HEK293 (cell line): ENCODE measurements at regions not wholly inside any gene's neighbourhood (a gene's known extent, or its start where the extent isn't known, plus 50 kb on each side); places are given as distances from the start of the nearest gene placed in this dataset.
"Not testable (repeated sequence)": the region's sequence is repeated elsewhere in the genome, so short reads cannot be mapped to it uniquely, and the experiment has no call there.

Experiments
- CTCF ChIA-PET: fragments of 350-600 bp; formaldehyde crosslinking; extraction: SDS; loops from one replicate; lab custom pipeline; 2021; ENCODE audit warnings: antibody characterized with exemption; lab: Yijun Ruan, JAX
- POLR2A ChIA-PET: fragments of 300-600 bp; formaldehyde crosslinking; extraction: SDS; loops from one replicate; lab custom pipeline; 2020; ENCODE audit warnings: antibody characterized with exemption, inconsistent platforms; lab: Yijun Ruan, JAX
- H3K27ac ChIP-seq: fragments of 200-500 bp; sonication (Bioruptor generic); 2 replicates; pipeline ENCODE4 v1.5.1; 2014; ENCODE audit warnings: low read depth, low read length, control low read depth, inconsistent platforms; ENCODE audit errors: extremely low read depth
- H3K36me3 ChIP-seq, 2 experiments: fragments of 200-500 bp in 1 of 2; sonication (Bioruptor generic) in 1 of 2; 1 replicate in 1 of 2; 2 replicates in 1 of 2; pipeline ENCODE4 v1.5.1; 2014 to 2017; ENCODE audit warnings: inconsistent platforms in 2 of 2, low read length in 2 of 2; ENCODE audit not compliant: control insufficient read depth in 2 of 2, insufficient read depth in 1 of 2
- H3K4me1 ChIP-seq: fragments of 200-500 bp; sonication (Bioruptor generic); 2 replicates; pipeline ENCODE4 v1.5.1; 2014; ENCODE audit warnings: mild to moderate bottlenecking, low read length, inconsistent platforms; ENCODE audit not compliant: control insufficient read depth, insufficient read depth
- H3K4me3 ChIP-seq: 2 replicates; pipeline ENCODE4 v1.5.1; 2011; ENCODE audit warnings: low read depth, mild to moderate bottlenecking, control low read depth, low read length, moderate library complexity
- H3K9me3 ChIP-seq: fragments of 200-500 bp; sonication (Bioruptor generic); 2 replicates; pipeline ENCODE4 v1.5.1; 2014; ENCODE audit warnings: low read depth, low read length, inconsistent platforms; ENCODE audit not compliant: control insufficient read depth, insufficient read depth
- GLI4 ChIP-seq: fragments of 450-650 bp; formaldehyde crosslinking; IDR thresholded peaks from 2 replicates; pipeline ENCODE4 v1.5.1; 2016; ENCODE audit warnings: missing biosample characterization, missing genetic modification characterization
- WT1 ChIP-seq: fragments of 450-650 bp; formaldehyde crosslinking; IDR thresholded peaks from 2 replicates; pipeline ENCODE4 v1.5.1; 2016; ENCODE audit warnings: missing biosample characterization, missing genetic modification characterization
- YY2 ChIP-seq: fragments of 450-650 bp; formaldehyde crosslinking; IDR thresholded peaks from 2 replicates; pipeline ENCODE4 v1.5.1; 2016; ENCODE audit warnings: missing biosample characterization, missing genetic modification characterization
- ZFHX2 ChIP-seq: fragments of 450-650 bp; formaldehyde crosslinking; conservative IDR thresholded peaks from 2 replicates; pipeline ENCODE4 v1.5.1; 2016; ENCODE audit warnings: missing biosample characterization, missing genetic modification characterization
- ZFP37 ChIP-seq: fragments of 450-650 bp; formaldehyde crosslinking; IDR thresholded peaks from 2 replicates; pipeline ENCODE4 v1.5.1; 2016; ENCODE audit warnings: missing biosample characterization, missing genetic modification characterization
- ZNF138 ChIP-seq: fragments of 450-650 bp; formaldehyde crosslinking; IDR thresholded peaks from 2 replicates; pipeline ENCODE4 v1.5.1; 2016; ENCODE audit warnings: missing biosample characterization, missing genetic modification characterization, borderline replicate concordance
- ZNF174 ChIP-seq: fragments of 450-650 bp; formaldehyde crosslinking; IDR thresholded peaks from 2 replicates; pipeline ENCODE4 v1.5.0; 2017; ENCODE audit warnings: missing biosample characterization, mild to moderate bottlenecking, missing genetic modification characterization
- ZNF274 ChIP-seq, 2 experiments: fragments of 200-500 bp in 1 of 2; fragments of 450-650 bp in 1 of 2; sonication (Bioruptor generic) in 1 of 2; formaldehyde crosslinking in 1 of 2; IDR thresholded peaks; 2 replicates each; pipeline versions ENCODE4 v1.5.1 to v1.6.1; 2014 to 2016; ENCODE audit warnings: borderline replicate concordance in 1 of 2, inconsistent platforms in 1 of 2, low read length in 1 of 2, missing biosample characterization in 1 of 2, missing genetic modification characterization in 1 of 2
- ZNF549 ChIP-seq: fragments of 450-650 bp; IDR thresholded peaks from 2 replicates; pipeline ENCODE4 v1.5.1; 2018; ENCODE audit warnings: missing biosample characterization, missing genetic modification characterization, mild to moderate bottlenecking, inconsistent platforms, moderate library complexity
- ZNF596 ChIP-seq: fragments of 450-650 bp; IDR thresholded peaks from 2 replicates; pipeline ENCODE4 v1.5.0; 2018; ENCODE audit warnings: missing biosample characterization, mild to moderate bottlenecking, missing genetic modification characterization, moderate library complexity
- ZNF600 ChIP-seq: fragments of 450-650 bp; formaldehyde crosslinking; IDR thresholded peaks from 2 replicates; pipeline ENCODE4 v1.5.1; 2016; ENCODE audit warnings: missing biosample characterization, missing genetic modification characterization
- ZNF677 ChIP-seq: fragments of 450-650 bp; IDR thresholded peaks from 2 replicates; pipeline ENCODE4 v1.5.0; 2018; ENCODE audit warnings: missing biosample characterization, mild to moderate bottlenecking, missing genetic modification characterization, moderate library complexity
- TF ChIP-seq, protein P1 (sequence below): fragments of 450-650 bp; formaldehyde crosslinking; IDR thresholded peaks from 2 replicates; pipeline ENCODE4 v1.5.1; 2017; ENCODE audit warnings: missing biosample characterization, missing genetic modification characterization
- TF ChIP-seq, protein P2 (sequence below): fragments of 450-650 bp; IDR thresholded peaks from 2 replicates; pipeline ENCODE4 v1.5.1; 2018; ENCODE audit warnings: missing biosample characterization, missing genetic modification characterization
- TF ChIP-seq, protein P3 (sequence below): fragments of 450-650 bp; formaldehyde crosslinking; IDR thresholded peaks from 2 replicates; pipeline ENCODE4 v1.5.1; 2016; ENCODE audit warnings: missing biosample characterization, missing genetic modification characterization
- TF ChIP-seq, protein P4 (sequence below): fragments of 450-650 bp; formaldehyde crosslinking; IDR thresholded peaks from 2 replicates; pipeline ENCODE4 v1.5.1; 2016; ENCODE audit warnings: missing biosample characterization, missing genetic modification characterization, borderline replicate concordance
- TF ChIP-seq, protein P5 (sequence below): fragments of 450-650 bp; formaldehyde crosslinking; IDR thresholded peaks from 2 replicates; pipeline ENCODE4 v1.5.1; 2016; ENCODE audit warnings: missing biosample characterization, missing genetic modification characterization, low read depth
- TF ChIP-seq, protein P6 (sequence below): fragments of 450-650 bp; formaldehyde crosslinking; IDR thresholded peaks from 2 replicates; pipeline ENCODE4; 2016; ENCODE audit warnings: missing biosample characterization, missing genetic modification characterization
- TF ChIP-seq, protein P7 (sequence below): fragments of 450-650 bp; formaldehyde crosslinking; IDR thresholded peaks from 2 replicates; pipeline ENCODE4 v1.5.1; 2016; ENCODE audit warnings: missing biosample characterization, missing genetic modification characterization

DNA sequence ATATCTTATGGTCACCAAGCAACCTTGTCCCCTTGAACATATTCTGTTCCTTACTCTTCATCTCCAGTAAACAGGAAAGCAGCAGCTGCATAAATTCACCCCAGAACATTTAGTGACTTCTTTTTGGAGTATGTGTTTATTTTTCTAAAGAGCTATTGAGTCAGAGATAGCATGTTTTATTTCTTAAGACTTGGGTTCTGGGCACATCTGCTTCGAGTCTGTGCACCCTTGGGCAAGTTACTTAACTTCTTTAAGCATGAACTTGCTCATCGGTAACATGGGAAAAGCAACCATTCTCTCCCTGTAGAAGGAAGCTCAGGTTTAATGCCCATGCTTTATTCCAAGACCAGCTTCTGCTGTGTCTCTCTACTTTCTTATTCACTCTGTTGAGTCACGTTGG is 309.3 kb upstream of the MEX3C start:
- CTCF ChIA-PET, result interaction anchor here (0.5 kb wide), 1 partner anchor 295 kb away, joined by 5 read pairs; no protein-coding TSS in a partner anchor
- no peaks in the 10 kb centered on the region for H3K9me3 ChIP-seq
- H3K27ac ChIP-seq, result no peak overlapping the region
- H3K4me1 ChIP-seq, result no peaks in the 10 kb centered on the region
- no peak overlapping the region for H3K4me3 ChIP-seq
- POLR2A ChIA-PET, result no interaction called here
- TF ChIP-seq ZNF174 (no peak), YY2 (tag by site-specific recombination) (no peak), GLI4 (tag by site-specific recombination) (no peak), ZNF274 (IDR thresholded peaks at IDR 0.05; ENCODE audit: low read length) (no peak), ZNF274 (tag by site-specific recombination; IDR thresholded peaks at IDR 0.05; ENCODE audit: borderline replicate concordance) (no peak), ZFHX2 (tag by site-specific recombination) (no peak), ZNF549 (no peak), WT1 (no peak), ZFP37 (tag by site-specific recombination) (no peak), ZNF600 (no peak), ZNF138 (no peak), ZNF596 (tag by site-specific recombination) (no peak), ZNF677 (tag by site-specific recombination) (no peak)
- TF ChIP-seq, protein P1, sequence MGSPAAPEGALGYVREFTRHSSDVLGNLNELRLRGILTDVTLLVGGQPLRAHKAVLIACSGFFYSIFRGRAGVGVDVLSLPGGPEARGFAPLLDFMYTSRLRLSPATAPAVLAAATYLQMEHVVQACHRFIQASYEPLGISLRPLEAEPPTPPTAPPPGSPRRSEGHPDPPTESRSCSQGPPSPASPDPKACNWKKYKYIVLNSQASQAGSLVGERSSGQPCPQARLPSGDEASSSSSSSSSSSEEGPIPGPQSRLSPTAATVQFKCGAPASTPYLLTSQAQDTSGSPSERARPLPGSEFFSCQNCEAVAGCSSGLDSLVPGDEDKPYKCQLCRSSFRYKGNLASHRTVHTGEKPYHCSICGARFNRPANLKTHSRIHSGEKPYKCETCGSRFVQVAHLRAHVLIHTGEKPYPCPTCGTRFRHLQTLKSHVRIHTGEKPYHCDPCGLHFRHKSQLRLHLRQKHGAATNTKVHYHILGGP (tag by site-specific recombination), result no peak
- TF ChIP-seq, protein P2, sequence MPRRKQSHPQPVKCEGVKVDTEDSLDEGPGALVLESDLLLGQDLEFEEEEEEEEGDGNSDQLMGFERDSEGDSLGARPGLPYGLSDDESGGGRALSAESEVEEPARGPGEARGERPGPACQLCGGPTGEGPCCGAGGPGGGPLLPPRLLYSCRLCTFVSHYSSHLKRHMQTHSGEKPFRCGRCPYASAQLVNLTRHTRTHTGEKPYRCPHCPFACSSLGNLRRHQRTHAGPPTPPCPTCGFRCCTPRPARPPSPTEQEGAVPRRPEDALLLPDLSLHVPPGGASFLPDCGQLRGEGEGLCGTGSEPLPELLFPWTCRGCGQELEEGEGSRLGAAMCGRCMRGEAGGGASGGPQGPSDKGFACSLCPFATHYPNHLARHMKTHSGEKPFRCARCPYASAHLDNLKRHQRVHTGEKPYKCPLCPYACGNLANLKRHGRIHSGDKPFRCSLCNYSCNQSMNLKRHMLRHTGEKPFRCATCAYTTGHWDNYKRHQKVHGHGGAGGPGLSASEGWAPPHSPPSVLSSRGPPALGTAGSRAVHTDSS (tag by site-specific recombination), result no peak
- TF ChIP-seq, protein P3, sequence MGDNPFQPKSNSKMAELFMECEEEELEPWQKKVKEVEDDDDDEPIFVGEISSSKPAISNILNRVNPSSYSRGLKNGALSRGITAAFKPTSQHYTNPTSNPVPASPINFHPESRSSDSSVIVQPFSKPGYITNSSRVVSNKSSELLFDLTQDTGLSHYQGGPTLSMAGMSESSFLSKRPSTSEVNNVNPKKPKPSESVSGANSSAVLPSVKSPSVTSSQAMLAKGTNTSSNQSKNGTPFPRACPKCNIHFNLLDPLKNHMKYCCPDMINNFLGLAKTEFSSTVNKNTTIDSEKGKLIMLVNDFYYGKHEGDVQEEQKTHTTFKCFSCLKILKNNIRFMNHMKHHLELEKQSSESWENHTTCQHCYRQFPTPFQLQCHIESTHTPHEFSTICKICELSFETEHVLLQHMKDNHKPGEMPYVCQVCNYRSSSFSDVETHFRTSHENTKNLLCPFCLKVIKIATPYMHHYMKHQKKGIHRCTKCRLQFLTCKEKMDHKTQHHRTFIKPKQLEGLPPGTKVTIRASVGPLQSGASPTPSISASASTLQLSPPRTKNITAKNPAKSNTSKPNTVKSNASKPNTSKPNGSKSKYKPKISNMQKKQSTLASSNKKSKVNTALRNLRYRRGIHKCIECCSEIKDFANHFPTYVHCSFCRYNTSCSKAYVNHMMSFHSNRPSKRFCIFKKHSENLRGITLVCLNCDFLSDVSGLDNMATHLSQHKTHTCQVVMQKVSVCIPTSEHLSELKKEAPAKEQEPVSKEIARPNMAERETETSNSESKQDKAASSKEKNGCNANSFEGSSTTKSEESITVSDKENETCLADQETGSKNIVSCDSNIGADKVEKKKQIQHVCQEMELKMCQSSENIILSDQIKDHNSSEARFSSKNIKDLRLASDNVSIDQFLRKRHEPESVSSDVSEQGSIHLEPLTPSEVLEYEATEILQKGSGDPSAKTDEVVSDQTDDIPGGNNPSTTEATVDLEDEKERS (tag by site-specific recombination), result no peak
- TF ChIP-seq, protein P4, sequence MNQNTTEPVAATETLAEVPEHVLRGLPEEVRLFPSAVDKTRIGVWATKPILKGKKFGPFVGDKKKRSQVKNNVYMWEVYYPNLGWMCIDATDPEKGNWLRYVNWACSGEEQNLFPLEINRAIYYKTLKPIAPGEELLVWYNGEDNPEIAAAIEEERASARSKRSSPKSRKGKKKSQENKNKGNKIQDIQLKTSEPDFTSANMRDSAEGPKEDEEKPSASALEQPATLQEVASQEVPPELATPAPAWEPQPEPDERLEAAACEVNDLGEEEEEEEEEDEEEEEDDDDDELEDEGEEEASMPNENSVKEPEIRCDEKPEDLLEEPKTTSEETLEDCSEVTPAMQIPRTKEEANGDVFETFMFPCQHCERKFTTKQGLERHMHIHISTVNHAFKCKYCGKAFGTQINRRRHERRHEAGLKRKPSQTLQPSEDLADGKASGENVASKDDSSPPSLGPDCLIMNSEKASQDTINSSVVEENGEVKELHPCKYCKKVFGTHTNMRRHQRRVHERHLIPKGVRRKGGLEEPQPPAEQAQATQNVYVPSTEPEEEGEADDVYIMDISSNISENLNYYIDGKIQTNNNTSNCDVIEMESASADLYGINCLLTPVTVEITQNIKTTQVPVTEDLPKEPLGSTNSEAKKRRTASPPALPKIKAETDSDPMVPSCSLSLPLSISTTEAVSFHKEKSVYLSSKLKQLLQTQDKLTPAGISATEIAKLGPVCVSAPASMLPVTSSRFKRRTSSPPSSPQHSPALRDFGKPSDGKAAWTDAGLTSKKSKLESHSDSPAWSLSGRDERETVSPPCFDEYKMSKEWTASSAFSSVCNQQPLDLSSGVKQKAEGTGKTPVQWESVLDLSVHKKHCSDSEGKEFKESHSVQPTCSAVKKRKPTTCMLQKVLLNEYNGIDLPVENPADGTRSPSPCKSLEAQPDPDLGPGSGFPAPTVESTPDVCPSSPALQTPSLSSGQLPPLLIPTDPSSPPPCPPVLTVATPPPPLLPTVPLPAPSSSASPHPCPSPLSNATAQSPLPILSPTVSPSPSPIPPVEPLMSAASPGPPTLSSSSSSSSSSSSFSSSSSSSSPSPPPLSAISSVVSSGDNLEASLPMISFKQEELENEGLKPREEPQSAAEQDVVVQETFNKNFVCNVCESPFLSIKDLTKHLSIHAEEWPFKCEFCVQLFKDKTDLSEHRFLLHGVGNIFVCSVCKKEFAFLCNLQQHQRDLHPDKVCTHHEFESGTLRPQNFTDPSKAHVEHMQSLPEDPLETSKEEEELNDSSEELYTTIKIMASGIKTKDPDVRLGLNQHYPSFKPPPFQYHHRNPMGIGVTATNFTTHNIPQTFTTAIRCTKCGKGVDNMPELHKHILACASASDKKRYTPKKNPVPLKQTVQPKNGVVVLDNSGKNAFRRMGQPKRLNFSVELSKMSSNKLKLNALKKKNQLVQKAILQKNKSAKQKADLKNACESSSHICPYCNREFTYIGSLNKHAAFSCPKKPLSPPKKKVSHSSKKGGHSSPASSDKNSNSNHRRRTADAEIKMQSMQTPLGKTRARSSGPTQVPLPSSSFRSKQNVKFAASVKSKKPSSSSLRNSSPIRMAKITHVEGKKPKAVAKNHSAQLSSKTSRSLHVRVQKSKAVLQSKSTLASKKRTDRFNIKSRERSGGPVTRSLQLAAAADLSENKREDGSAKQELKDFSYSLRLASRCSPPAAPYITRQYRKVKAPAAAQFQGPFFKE (tag by site-specific recombination), result no peak
- TF ChIP-seq, protein P5, sequence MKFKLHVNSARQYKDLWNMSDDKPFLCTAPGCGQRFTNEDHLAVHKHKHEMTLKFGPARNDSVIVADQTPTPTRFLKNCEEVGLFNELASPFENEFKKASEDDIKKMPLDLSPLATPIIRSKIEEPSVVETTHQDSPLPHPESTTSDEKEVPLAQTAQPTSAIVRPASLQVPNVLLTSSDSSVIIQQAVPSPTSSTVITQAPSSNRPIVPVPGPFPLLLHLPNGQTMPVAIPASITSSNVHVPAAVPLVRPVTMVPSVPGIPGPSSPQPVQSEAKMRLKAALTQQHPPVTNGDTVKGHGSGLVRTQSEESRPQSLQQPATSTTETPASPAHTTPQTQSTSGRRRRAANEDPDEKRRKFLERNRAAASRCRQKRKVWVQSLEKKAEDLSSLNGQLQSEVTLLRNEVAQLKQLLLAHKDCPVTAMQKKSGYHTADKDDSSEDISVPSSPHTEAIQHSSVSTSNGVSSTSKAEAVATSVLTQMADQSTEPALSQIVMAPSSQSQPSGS (tag by site-specific recombination), result no peak
- TF ChIP-seq, protein P6, sequence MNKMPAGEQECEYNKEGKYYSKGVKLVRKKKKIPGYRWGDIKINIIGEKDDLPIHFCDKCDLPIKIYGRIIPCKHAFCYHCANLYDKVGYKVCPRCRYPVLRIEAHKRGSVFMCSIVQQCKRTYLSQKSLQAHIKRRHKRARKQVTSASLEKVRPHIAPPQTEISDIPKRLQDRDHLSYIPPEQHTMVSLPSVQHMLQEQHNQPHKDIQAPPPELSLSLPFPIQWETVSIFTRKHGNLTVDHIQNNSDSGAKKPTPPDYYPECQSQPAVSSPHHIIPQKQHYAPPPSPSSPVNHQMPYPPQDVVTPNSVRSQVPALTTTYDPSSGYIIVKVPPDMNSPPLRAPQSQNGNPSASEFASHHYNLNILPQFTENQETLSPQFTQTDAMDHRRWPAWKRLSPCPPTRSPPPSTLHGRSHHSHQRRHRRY (tag by site-specific recombination), result no peak
- TF ChIP-seq, protein P7, sequence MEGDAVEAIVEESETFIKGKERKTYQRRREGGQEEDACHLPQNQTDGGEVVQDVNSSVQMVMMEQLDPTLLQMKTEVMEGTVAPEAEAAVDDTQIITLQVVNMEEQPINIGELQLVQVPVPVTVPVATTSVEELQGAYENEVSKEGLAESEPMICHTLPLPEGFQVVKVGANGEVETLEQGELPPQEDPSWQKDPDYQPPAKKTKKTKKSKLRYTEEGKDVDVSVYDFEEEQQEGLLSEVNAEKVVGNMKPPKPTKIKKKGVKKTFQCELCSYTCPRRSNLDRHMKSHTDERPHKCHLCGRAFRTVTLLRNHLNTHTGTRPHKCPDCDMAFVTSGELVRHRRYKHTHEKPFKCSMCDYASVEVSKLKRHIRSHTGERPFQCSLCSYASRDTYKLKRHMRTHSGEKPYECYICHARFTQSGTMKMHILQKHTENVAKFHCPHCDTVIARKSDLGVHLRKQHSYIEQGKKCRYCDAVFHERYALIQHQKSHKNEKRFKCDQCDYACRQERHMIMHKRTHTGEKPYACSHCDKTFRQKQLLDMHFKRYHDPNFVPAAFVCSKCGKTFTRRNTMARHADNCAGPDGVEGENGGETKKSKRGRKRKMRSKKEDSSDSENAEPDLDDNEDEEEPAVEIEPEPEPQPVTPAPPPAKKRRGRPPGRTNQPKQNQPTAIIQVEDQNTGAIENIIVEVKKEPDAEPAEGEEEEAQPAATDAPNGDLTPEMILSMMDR, result no peak
- no peaks in the 10 kb centered on the region for H3K36me3 ChIP-seq

DNA sequence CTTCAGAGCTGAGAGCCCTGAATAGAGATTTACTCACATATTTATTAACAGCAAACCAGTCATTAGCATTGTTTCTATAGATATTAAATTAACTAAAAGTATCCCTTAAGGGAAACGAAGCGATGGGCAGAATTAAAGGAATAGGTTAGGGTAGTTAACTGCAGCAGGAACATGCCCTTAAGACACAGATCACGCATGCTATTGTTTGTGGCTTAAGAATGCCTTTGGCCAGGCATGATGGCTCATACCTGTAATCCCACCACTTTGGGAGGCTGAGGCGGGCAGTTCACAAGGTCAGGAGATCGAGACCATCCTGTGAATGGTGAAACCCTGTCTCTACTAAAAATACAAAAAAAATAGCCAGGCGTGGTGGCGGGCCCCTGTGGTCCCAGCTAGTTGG is 310.9 kb upstream of the MEX3C start:
- H3K4me3 ChIP-seq, POLR2A ChIA-PET, CTCF ChIA-PET, H3K36me3 ChIP-seq, H3K9me3 ChIP-seq, H3K27ac ChIP-seq, H3K4me1 ChIP-seq: not testable (repeated sequence)
